HepG2 (cell line): ENCODE measurements at regions not wholly inside any gene's neighbourhood (a gene's known extent, or its start where the extent isn't known, plus 50 kb on each side); places are given as distances from the start of the nearest gene placed in this dataset.

Source experiments
- FOXK2 ChIP-seq: fragments of 450-650 bp; IDR thresholded peaks from 2 replicates; pipeline ENCODE4 v1.6.1; 2016
- ZNF850 ChIP-seq: sonication (generic); formaldehyde crosslinking; conservative IDR thresholded peaks from 2 replicates; pipeline ENCODE4 v1.9.0; 2021; ENCODE audit warnings: mild to moderate bottlenecking, missing genetic modification reagents

DNA sequence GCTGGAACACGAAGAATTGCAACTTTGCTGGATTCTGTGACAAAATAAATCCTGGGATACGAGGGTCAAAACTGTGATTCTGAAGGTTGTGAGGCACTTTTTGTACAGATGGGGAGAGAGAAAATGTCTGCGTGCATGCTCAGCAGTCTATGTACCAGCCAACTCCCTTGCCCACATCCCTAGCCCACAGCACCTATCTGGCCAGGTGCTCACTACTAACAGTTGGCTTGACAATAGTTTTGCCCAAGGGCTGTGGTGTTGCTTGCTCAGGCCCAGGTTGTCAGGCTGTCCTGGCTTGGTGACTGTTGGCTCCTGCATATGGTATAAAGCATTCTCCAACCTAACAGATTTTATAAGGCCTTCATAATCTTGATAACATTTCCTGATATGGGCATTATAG lies 102.0 kb downstream of the DMRT2 start:
- TF ChIP-seq ZNF850 (CRISPR knock-in tag) (no peak), FOXK2 (no peak)
